NCI-H2171 (cell line): ENCODE measurements at regions not wholly inside any gene's neighbourhood (a gene's known extent, or its start where the extent isn't known, plus 50 kb on each side); places are given as distances from the start of the nearest gene placed in this dataset.
"Not testable (repeated sequence)": the region's sequence is repeated elsewhere in the genome, so short reads cannot be mapped to it uniquely, and the experiment has no call there.

Experiments
- DNase-seq: peaks from one replicate; lab custom pipeline; 2025; lab: John Stamatoyannopoulos, UW

- DNase-seq, result no peak
Measured at GRCh38 chr13:47696674-47697073, 304.4 kb downstream of the SUCLA2 start.

DNA sequence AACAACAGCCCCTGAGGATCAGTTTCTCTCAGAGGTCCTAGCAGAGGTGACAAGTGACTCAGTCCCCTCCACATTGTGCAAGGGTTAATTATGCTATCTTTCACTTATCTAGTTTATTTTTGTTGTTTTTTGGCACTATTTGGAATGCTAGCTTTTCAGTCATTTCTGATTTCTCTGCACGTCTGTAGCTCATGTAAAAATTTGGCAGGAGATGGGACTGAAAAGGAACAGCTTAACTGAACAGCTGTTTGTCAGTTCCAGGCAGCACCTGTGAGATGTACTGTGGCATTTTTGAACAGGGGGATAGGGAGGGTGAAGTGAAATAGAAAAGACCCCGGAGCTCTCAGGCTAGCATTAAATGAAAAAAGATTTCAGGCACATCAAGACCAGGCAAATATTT, 313.5 kb downstream of the SUCLA2 start:
- DNase-seq, result no peak

DNA sequence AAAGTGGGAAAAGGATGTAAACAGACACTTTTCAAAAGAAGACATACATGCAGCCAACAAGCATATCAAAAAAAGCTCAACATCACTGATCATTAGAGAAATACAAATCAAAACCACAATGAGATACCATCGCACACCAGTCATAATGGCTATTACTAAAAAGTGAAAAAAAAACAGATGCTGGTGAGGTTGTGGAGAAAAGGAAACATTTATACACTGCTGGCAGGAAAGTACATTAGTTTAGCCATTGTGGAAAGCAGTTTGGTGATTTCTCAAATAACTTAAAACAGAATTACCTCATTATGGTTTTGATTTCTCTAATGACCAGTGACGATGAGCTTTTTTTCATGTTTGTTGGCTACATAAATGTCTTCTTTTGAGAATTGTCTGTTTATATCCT, 315.9 kb downstream of the SUCLA2 start:
- DNase-seq, result not testable (repeated sequence)

DNA sequence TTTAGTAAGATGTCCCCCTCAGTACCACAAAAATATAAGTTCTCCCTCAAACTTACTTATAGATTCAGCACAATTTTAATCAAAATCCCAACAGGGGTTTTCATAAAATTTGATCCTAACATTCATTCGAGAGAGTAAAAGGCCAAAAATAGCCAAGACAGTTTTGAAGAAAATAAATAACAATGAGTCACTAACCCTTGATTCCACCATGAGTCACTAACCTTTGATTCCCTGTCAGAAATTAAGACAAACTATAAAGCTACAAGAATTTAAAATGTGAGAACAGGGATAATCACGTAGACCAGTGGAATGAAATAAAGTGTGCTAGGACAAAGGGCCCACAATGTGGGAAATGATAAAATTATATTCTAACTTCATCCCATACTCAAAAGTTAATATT, 320.3 kb downstream of the SUCLA2 start:
- DNase-seq, result no peak

- DNase-seq, result no peak
Measured at GRCh38 chr13:47679401-47679800, 321.7 kb downstream of the SUCLA2 start.

DNA sequence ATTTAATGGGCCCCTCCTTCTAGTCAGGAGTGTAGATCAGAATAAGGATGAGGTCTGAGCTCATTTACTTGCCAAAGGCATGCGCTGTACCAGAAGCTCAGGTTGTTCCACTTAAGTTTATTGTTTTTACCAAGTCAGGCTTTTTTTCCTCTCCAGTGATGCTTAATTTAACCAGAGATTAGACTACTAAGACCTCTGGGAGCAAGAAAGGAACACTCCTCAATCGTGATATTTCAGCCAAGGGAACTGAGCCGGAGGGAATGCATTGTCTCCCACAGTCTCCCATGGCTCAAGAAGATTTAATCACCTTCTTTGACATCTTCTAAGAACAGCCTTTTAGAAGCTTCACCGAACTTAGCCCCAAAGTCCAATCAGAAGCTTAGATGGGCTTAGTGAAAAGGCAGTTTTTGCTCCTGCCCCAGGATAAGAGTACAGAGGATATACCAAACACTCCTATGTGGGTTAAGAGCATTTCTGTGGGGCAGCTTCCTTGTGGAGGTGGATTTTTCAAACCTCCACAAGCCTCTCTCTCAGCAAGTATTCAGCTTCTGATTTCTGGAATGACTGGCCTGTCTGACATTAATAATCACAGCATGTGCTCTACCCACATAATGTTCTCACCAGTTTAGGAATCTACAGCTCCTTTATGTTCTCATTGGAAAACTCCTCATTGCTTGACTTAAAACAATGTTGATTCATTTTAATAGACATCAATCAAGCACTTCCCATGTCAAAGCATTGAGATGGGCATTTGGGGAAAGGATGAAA, 322.7 kb downstream of the SUCLA2 start:
- no peak for DNase-seq

GRCh38 chr13:47675871-47676270, 325.2 kb downstream of the SUCLA2 start:
- DNase-seq, result no peak

DNA sequence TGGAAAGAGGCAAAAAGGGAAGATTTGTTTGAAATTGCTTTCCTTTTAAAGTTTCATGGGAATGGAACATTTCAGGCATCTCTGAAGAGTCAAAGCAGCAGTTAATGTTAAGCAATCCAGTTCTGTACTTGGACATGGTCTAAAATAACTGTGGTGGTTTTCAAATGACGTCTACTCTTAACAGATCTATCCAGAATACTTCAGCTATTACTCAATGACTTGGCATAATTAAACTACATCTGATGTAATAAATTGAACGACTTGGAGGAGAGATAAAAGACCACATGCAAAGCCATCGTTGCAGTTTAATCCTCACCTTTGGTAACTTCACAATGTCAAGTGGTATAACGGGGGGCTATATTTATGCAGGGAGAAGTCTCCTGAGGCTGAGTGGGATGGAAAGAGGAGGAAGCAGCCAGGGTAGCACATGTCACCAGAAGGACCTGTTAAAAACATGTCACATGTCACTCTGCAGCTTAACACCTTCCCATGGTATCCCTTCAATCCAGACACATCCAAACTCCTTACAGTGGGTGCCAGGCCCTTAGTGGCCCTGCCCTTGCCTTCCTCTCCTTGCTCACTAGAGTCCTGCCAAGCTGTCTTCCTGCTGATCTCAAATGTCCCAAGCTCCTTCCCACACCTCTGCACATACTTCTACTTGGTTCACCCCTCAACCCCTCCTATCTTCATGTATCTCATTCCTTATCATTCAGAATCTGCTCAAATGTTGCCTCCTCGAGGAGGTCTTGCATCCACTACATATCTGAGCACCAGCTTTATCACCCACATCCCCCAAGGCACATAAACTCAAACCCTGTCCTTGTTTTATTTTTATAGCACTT, 327.8 kb downstream of the SUCLA2 start:
- no peak for DNase-seq

DNA sequence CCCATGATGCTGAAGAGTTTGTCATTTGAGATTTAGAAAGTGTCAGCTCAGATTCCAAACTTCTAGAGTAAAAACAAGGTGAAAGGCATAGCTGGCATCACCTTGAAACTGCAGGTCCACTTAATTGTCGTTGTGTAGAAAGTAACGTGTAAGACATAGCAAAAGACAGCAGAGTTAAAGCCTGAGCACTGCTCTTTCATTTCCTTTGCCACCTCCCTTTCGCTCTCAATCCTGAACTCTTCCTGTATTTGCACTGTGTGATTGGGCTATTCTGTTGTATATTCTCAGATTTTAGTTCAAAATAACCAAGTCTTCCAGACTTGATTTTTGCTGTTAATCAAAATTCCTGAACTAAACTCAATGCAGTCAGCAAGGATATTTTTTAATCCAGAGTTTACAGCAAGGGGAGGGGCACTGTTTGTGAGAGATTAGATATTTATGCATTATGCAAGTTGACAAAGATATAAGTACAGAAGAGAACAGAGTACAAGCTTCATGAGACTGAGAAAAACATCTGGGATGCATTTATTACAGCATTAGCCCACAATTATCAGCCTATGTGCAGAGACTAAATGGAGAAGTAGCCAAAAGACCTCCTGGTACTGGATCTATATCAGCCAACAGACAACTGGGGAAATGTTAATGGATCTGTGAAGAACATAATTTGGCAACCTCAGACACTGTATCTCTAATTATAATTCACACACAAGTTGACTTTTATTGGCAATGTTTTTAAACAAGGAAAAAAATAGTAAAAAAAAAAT, 328.6 kb downstream of the SUCLA2 start:
- no peak for DNase-seq

GRCh38 chr13:47671776-47672175, 329.3 kb downstream of the SUCLA2 start:
- DNase-seq, result no peak

- DNase-seq, result no peak
Measured at GRCh38 chr13:47665043-47665442, 336.0 kb downstream of the SUCLA2 start.

- no peak for DNase-seq
Measured at GRCh38 chr13:47661076-47661475, 340.0 kb downstream of the SUCLA2 start.

GRCh38 chr13:47656651-47657050, 344.4 kb downstream of the SUCLA2 start:
- DNase-seq, result no peak

DNA sequence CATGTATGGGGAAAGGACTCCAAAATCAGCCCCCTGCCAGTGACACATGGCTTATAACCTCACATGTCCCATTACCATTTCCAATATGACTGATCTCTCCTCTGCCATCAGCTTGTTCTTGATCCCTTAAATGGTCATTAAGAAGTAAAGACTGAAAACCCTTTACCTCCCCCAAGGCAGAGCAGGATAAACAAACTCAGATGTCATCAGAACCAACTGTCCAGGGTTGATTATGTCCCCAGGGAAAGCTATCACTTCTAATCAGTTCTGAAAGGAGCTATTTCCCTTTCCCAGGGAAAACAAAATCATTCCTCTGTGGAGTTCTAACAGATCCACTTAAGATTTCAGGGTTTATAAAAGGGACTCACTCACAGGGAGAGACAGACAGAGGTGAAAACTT, 350.9 kb downstream of the SUCLA2 start:
- no peak for DNase-seq

- no peak for DNase-seq
Measured at GRCh38 chr13:47647001-47647400, 354.1 kb downstream of the SUCLA2 start.

GRCh38 chr13:47646298-47646697, 354.8 kb downstream of the SUCLA2 start:
- no peak for DNase-seq

GRCh38 chr13:47639738-47640447, 361.2 kb downstream of the SUCLA2 start:
- no peak for DNase-seq

DNA sequence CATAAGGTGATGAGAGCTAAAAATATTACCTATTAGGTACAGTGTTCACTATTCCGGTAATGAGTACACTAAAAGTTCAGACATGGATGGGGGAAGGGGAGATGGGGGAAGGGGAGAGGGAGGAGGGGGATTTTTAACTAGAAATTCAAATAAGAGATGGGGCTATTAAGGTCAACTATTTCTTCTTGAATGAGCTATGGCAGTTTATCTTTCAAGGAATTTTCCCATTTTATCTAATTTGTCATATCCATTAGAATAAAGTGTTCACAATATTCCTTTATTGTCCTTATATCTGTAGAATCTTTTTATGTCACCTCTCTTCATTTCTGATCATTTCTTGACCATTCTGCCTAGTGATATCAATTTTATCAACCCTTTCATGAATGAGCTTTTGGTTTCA, 362.4 kb downstream of the SUCLA2 start:
- no peak for DNase-seq

DNA sequence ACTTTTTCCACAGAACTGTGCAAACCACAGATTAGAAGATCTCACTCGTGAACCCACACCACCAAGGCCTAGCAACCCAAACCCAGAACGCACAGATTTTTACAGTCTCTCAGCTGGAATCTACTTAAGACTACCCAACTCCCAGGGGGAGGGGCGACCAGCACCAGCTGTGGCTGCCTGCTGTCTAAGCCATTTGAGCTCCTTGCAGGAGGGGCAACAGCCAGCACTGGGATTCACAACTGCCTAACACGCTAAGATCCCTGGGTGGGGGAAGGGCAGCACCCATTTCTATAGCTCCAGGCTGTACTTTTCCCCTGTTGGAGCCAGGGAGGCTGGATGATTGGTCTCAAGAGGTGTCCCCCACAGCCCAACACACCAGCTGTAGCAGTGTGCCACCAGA, 368.8 kb downstream of the SUCLA2 start:
- peak; percentile 14 for DNase-seq

DNA sequence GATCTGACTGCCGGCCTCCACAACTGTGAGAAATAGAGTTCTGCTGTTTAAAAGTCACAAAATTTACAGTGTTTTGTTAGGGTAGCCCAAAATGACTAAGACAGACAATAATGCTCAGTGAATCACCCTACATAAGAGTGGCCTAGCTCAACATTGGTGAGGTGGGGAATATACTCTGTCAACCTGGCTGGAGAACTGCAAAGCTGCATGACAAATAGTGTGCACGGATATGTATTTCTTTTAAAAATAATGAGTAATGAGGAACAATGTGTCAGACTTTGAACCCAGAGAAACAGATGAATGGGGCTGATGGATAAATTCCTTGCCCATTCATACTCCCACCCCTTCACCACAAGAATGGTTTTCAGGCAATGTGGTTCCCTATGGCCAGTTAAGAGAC, 372.4 kb downstream of the SUCLA2 start:
- no peak for DNase-seq

DNA sequence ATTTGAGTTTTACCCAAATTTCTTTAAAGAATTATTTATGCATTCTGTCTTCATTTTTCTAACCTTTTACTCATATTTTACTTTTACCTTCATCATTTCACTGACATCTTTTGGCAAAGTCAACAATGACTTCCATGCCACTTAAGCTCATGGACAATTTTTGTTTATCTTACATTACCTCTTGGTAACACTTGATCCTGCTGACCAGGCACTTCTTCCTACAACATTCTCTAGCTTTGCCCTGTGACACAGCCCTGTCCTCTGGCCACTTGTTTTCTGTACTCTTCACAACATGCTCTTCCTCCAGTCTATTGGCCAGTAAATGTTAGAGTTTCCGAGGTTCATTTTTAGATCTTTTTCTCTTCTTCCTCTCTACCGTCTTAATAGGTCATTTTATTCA, 377.2 kb downstream of the SUCLA2 start:
- DNase-seq, result no peak

GRCh38 chr13:47621931-47622330, 379.1 kb downstream of the SUCLA2 start:
- no peak for DNase-seq
